ENCODE measurements at regions not wholly inside any gene's neighbourhood (a gene's known extent, or its start where the extent isn't known, plus 50 kb on each side); places are given as distances from the start of the nearest gene placed in this dataset.

DNA sequence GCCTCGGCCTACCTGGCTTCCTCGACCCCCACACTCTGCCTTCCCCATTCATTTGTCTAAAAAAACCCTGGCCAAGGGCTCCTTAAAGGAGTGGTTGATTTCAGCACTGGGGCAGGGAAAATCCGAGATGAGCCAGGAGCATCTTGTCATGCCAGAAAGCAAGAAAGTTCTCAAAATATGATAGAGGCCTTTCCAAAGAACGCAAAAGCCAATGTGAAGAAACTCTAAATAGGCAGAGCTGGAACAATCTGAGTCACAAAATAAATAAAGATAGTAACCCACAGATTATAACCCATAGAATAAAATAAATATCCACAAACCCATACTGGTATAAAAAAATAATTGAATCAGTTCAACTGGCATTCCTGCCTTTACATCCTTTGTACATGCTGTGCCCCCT, 192.3 kb upstream of the SALL1 start:
- no peak overlapping the region for H3K4me3 Mint-ChIP-seq
- H3K4me1 Mint-ChIP-seq, result no peaks in the 10 kb centered on the region
- no peaks in the 10 kb centered on the region for H3K27me3 Mint-ChIP-seq
- DNase-seq (no peak), ATAC-seq (replicated peaks in 1 of 4) (no peak)
- peaks cover 0 to 5% of the 10 kb centered on the region in 2 experiments for H3K27me3 ChIP-seq (replicated peaks in 1 of 2; ENCODE audit: control insufficient read depth in 2 of 2, extremely low read depth in 1 of 2, insufficient read depth in 2 of 2, low read length in 1 of 2)
- no peaks in the 10 kb centered on the region for H3K36me3 Mint-ChIP-seq
- peaks cover 0 to 11% (median 8%) of the 10 kb centered on the region in 3 donors for H3K9me3 Mint-ChIP-seq
- H3K27ac Mint-ChIP-seq, result no peak overlapping the region
- H3K9me3 ChIP-seq, result no peaks in the 10 kb centered on the region
- ChIA-PET POLR2A (no interaction called here), CTCF (no interaction called here)
- WGBS (ENCODE audit: insufficient coverage), result 50% methylated on average over 2 of the region's 4 CpGs
- no peaks in the 10 kb centered on the region for H3K36me3 ChIP-seq (ENCODE audit: control insufficient read depth in 2 of 2, extremely low read depth in 1 of 2, insufficient read depth in 1 of 2, low read length in 1 of 2)
- no peak overlapping the region for H3K4me3 ChIP-seq (ENCODE audit: control insufficient read depth in 1 of 2, extremely low read depth in 1 of 2, low read length in 1 of 2)
- H3K4me1 ChIP-seq (ENCODE audit: control insufficient read depth in 1 of 2, extremely low read depth in 1 of 2, insufficient read depth in 2 of 2, low read length in 2 of 2), result no peaks in the 10 kb centered on the region
- no peak overlapping the region for H3K27ac ChIP-seq (ENCODE audit: low read length)

DNA sequence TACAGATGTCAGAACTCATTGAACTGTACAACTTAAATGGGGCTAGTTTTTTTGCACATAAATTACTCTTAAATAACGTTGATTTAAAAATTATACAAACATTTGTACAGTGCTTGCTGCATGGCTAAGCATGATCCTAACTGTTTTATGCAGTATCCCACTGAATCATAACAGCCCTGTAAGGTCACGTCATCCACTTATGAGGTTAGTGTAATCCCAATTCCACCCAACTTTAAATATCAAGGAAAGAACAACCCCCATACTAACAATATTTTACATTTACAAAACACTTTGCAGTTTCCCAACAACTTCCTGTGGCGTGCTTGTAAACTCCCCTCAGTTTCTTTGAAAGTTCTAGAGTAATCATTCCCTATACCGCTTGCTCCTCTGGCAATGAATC, 190.1 kb upstream of the SALL1 start:
- Mint-ChIP-seq H3K36me3 (no peaks in the 10 kb centered on the region), H3K4me1 (no peaks in the 10 kb centered on the region), H3K4me3 (no peak overlapping the region), H3K9me3 (peaks cover 6 to 17% (median 11%) of the 10 kb centered on the region in 3 donors), H3K27me3 (no peaks in the 10 kb centered on the region), H3K27ac (no peak overlapping the region)
- Histone ChIP-seq H3K4me1 (ENCODE audit: control insufficient read depth in 1 of 2, extremely low read depth in 1 of 2, insufficient read depth in 2 of 2, low read length in 2 of 2) (no peaks in the 10 kb centered on the region), H3K9me3 (no peaks in the 10 kb centered on the region), H3K27me3 (replicated peaks in 1 of 2; ENCODE audit: control insufficient read depth in 2 of 2, extremely low read depth in 1 of 2, insufficient read depth in 2 of 2, low read length in 1 of 2) (peaks cover 0 to 5% of the 10 kb centered on the region in 2 experiments), H3K27ac (ENCODE audit: low read length) (no peak overlapping the region), H3K36me3 (ENCODE audit: control insufficient read depth in 2 of 2, extremely low read depth in 1 of 2, insufficient read depth in 1 of 2, low read length in 1 of 2) (no peaks in the 10 kb centered on the region), H3K4me3 (ENCODE audit: control insufficient read depth in 1 of 2, extremely low read depth in 1 of 2, low read length in 1 of 2) (no peak overlapping the region)
- ATAC-seq (replicated peaks in 1 of 4) (no peak), DNase-seq (no peak)
- POLR2A ChIA-PET, result no interaction called here
- WGBS (ENCODE audit: insufficient coverage), result 90% methylated on average over 2 of the region's 4 CpGs
- CTCF ChIA-PET, result no interaction called here

DNA sequence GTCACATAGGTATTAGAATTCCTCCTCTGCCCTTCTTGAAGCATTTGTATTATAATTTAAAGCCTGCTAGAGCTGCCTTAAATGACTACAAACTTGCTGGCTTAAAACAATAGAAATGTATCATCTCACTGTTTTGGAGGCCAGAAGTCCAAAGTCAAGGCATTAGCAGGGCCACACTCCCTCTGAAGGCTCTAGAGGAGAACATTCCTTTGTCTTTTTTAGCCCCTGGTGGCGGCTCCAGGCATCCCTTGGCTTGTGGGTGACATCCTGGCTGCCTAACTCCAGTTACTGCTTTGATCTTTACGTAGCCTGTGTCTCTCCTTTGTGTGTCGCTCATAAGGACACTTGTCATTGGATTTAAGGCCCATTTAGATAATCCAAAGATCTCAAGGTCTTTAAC, 186.6 kb upstream of the SALL1 start:
- Mint-ChIP-seq H3K4me1 (no peaks in the 10 kb centered on the region), H3K36me3 (no peaks in the 10 kb centered on the region)
- 62% methylated on average over 3 of the region's 3 CpGs for WGBS (ENCODE audit: insufficient coverage)

DNA sequence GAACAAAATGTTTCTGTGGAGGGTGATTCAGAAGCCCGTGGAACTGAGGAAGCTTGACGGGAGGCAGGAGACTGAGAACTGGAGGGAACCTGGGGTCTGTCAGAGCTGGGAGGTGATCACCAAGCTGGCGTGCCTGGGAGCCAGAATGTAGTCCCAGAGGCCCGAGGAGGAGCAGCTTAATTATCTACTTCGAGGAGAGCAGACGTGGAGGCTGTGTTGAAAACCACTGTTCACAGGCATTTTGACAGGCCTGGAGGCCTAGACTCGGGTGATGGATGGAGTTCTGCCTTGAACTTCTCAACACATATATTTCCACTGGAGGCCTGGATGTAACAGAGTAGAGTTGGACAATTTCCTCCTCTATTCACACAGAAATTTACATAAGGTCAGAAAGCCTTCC, 177.7 kb upstream of the SALL1 start:
- ATAC-seq (replicated peaks in 1 of 4) (no peak), DNase-seq (no peak)
- Mint-ChIP-seq H3K4me1 (no peaks in the 10 kb centered on the region), H3K27ac (no peak overlapping the region), H3K27me3 (no peaks in the 10 kb centered on the region), H3K36me3 (no peaks in the 10 kb centered on the region), H3K9me3 (peaks cover 9 to 12% (median 11%) of the 10 kb centered on the region in 3 donors), H3K4me3 (no peak overlapping the region)
- no peaks in the 10 kb centered on the region for H3K9me3 ChIP-seq
- ChIA-PET POLR2A (no interaction called here), CTCF (no interaction called here)
- H3K27ac ChIP-seq (ENCODE audit: low read length), result no peak overlapping the region
- H3K27me3 ChIP-seq (replicated peaks in 1 of 2; ENCODE audit: control insufficient read depth in 2 of 2, extremely low read depth in 1 of 2, insufficient read depth in 2 of 2, low read length in 1 of 2), result no peaks in the 10 kb centered on the region
- H3K4me3 ChIP-seq (ENCODE audit: control insufficient read depth in 1 of 2, extremely low read depth in 1 of 2, low read length in 1 of 2), result no peak overlapping the region
- 61% methylated on average over 4 of the region's 7 CpGs for WGBS (ENCODE audit: insufficient coverage)
- H3K4me1 ChIP-seq (ENCODE audit: control insufficient read depth in 1 of 2, extremely low read depth in 1 of 2, insufficient read depth in 2 of 2, low read length in 2 of 2), result no peaks in the 10 kb centered on the region
- no peaks in the 10 kb centered on the region for H3K36me3 ChIP-seq (ENCODE audit: control insufficient read depth in 2 of 2, extremely low read depth in 1 of 2, insufficient read depth in 1 of 2, low read length in 1 of 2)

More for the DNA sequence above, 186.6 kb upstream of the SALL1 start:
- no peak overlapping the region for H3K4me3 ChIP-seq (ENCODE audit: control insufficient read depth in 1 of 2, extremely low read depth in 1 of 2, low read length in 1 of 2)
- CTCF ChIA-PET, result no interaction called here
- H3K27me3 ChIP-seq (replicated peaks in 1 of 2; ENCODE audit: control insufficient read depth in 2 of 2, extremely low read depth in 1 of 2, insufficient read depth in 2 of 2, low read length in 1 of 2), result no peaks in the 10 kb centered on the region
- no peak overlapping the region for H3K27ac ChIP-seq (ENCODE audit: low read length)
- no peaks in the 10 kb centered on the region for H3K36me3 ChIP-seq (ENCODE audit: control insufficient read depth in 2 of 2, extremely low read depth in 1 of 2, insufficient read depth in 1 of 2, low read length in 1 of 2)
- no peak overlapping the region for H3K4me3 Mint-ChIP-seq
- no peak overlapping the region for H3K27ac Mint-ChIP-seq
- POLR2A ChIA-PET, result no interaction called here
- H3K9me3 ChIP-seq, result no peaks in the 10 kb centered on the region
- H3K27me3 Mint-ChIP-seq, result no peaks in the 10 kb centered on the region
- no peaks in the 10 kb centered on the region for H3K4me1 ChIP-seq (ENCODE audit: control insufficient read depth in 1 of 2, extremely low read depth in 1 of 2, insufficient read depth in 2 of 2, low read length in 2 of 2)
- no peak for DNase-seq
- peaks cover 6 to 10% (median 6%) of the 10 kb centered on the region in 3 donors for H3K9me3 Mint-ChIP-seq
- ATAC-seq (replicated peaks in 1 of 4), result no peak

DNA sequence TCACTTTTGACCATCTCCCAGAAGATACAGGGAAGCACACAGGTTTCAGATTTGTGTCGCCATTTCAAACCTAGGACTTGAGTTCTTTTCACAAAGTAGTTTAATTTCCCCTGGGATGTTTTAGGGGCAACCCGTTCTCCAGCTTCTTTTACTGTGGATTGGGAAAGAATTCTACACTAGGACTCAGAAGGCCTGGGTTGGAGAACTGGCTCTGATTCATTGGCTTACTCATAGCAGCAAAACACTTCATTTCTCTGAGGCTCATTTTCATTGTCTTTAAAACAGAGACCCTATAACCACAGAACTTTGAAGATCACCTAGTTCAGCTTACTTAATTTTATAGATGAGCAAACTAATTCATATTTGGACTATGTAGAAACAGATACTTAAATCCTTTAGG, 175.9 kb upstream of the SALL1 start:
- Mint-ChIP-seq H3K27ac (no peak overlapping the region), H3K9me3 (peaks cover 5 to 12% (median 6%) of the 10 kb centered on the region in 3 donors), H3K36me3 (no peaks in the 10 kb centered on the region), H3K27me3 (no peaks in the 10 kb centered on the region), H3K4me3 (no peak overlapping the region), H3K4me1 (no peaks in the 10 kb centered on the region)
- no peak overlapping the region for H3K4me3 ChIP-seq (ENCODE audit: control insufficient read depth in 1 of 2, extremely low read depth in 1 of 2, low read length in 1 of 2)
- no peaks in the 10 kb centered on the region for H3K9me3 ChIP-seq
- ATAC-seq (replicated peaks in 1 of 4) (no peak), DNase-seq (no peak)
- no peaks in the 10 kb centered on the region for H3K27me3 ChIP-seq (replicated peaks in 1 of 2; ENCODE audit: control insufficient read depth in 2 of 2, extremely low read depth in 1 of 2, insufficient read depth in 2 of 2, low read length in 1 of 2)
- no peak overlapping the region for H3K27ac ChIP-seq (ENCODE audit: low read length)
- CTCF ChIA-PET, result no interaction called here
- WGBS (ENCODE audit: insufficient coverage), result no CpG with 5 or more reads among the region's 2 CpGs
- H3K36me3 ChIP-seq (ENCODE audit: control insufficient read depth in 2 of 2, extremely low read depth in 1 of 2, insufficient read depth in 1 of 2, low read length in 1 of 2), result no peaks in the 10 kb centered on the region
- POLR2A ChIA-PET, result no interaction called here
- no peaks in the 10 kb centered on the region for H3K4me1 ChIP-seq (ENCODE audit: control insufficient read depth in 1 of 2, extremely low read depth in 1 of 2, insufficient read depth in 2 of 2, low read length in 2 of 2)

DNA sequence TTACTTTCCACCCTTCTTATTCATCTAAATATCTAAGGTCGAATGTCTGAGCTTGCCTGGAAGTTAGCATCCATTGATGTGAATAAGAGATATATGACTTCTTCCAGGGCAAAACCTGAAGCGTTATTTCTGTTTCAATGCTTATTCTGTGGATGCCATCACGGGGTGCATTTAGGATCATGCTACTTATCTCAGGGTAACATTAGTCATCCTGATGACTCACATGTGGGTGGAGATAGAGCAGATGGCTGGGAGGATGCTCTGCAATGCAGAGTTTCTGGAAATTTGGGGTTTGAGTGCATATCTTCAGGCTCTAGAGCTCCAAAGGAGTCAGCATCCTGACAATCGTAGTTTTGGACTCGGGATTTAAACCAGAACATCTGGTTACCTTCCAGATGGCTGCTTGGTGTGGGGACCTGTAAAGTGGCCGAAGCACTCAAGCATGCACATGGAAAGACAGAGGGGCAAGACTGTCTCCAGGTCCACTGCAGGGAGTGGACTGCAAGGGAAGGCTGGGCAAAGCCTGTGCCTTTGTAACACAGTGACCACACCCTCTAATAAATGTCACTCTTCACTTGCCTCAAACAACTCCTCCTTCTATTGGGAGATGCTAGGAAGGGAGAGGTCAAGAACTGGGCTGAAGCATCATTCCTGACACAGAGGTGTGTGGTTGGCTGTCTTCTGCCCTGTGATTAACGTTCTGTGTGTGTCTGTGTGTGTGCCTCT, 175.2 kb upstream of the SALL1 start:
- no peak overlapping the region for H3K27ac Mint-ChIP-seq
- no peak overlapping the region for H3K27ac ChIP-seq (ENCODE audit: low read length)
- H3K27me3 Mint-ChIP-seq, result no peaks in the 10 kb centered on the region
- H3K4me1 Mint-ChIP-seq, result no peaks in the 10 kb centered on the region
- ATAC-seq (replicated peaks in 1 of 4), result no peak
- H3K4me1 ChIP-seq (ENCODE audit: control insufficient read depth in 1 of 2, extremely low read depth in 1 of 2, insufficient read depth in 2 of 2, low read length in 2 of 2), result no peaks in the 10 kb centered on the region
- no peaks in the 10 kb centered on the region for H3K27me3 ChIP-seq (replicated peaks in 1 of 2; ENCODE audit: control insufficient read depth in 2 of 2, extremely low read depth in 1 of 2, insufficient read depth in 2 of 2, low read length in 1 of 2)
- no peaks in the 10 kb centered on the region for H3K36me3 ChIP-seq (ENCODE audit: control insufficient read depth in 2 of 2, extremely low read depth in 1 of 2, insufficient read depth in 1 of 2, low read length in 1 of 2)
- DNase-seq, result no peak
- ChIA-PET POLR2A (no interaction called here), CTCF (no interaction called here)
- 72% methylated on average over 5 of the region's 7 CpGs for WGBS (ENCODE audit: insufficient coverage)
- H3K4me3 Mint-ChIP-seq, result no peak overlapping the region
- H3K9me3 Mint-ChIP-seq, result peaks cover 4 to 8% (median 5%) of the 10 kb centered on the region in 3 donors
- no peaks in the 10 kb centered on the region for H3K9me3 ChIP-seq
- H3K4me3 ChIP-seq (ENCODE audit: control insufficient read depth in 1 of 2, extremely low read depth in 1 of 2, low read length in 1 of 2), result no peak overlapping the region
- no peaks in the 10 kb centered on the region for H3K36me3 Mint-ChIP-seq

DNA sequence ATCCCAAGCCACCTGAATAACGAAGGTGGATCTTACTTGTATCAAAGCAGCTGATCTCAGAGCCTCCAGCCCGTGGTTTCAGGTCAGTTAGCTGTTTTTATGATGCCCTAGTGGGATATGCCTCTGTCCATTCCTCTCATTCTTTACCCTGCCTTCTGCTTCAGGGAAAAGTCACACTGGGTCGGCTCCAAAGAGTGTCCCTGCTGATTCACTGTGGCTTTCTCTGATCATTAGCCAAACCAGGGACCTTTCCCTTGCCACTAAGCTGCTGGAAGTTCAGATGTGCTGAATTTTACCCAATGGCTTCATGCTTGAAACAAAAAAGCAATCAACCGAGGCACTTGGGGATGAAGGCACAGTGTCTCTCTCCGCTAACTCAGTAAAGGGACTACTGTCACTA, 170.2 kb upstream of the SALL1 start:
- ChIA-PET POLR2A (no interaction called here), CTCF (no interaction called here)
- Histone ChIP-seq H3K27me3 (replicated peaks in 1 of 2; ENCODE audit: control insufficient read depth in 2 of 2, extremely low read depth in 1 of 2, insufficient read depth in 2 of 2, low read length in 1 of 2) (no peaks in the 10 kb centered on the region), H3K4me1 (ENCODE audit: control insufficient read depth in 1 of 2, extremely low read depth in 1 of 2, insufficient read depth in 2 of 2, low read length in 2 of 2) (no peaks in the 10 kb centered on the region), H3K9me3 (no peaks in the 10 kb centered on the region), H3K36me3 (ENCODE audit: control insufficient read depth in 2 of 2, extremely low read depth in 1 of 2, insufficient read depth in 1 of 2, low read length in 1 of 2) (no peaks in the 10 kb centered on the region), H3K4me3 (ENCODE audit: control insufficient read depth in 1 of 2, extremely low read depth in 1 of 2, low read length in 1 of 2) (no peak overlapping the region), H3K27ac (ENCODE audit: low read length) (no peak overlapping the region)
- WGBS (ENCODE audit: insufficient coverage), result 65% methylated on average over 4 of the region's 5 CpGs
- no peaks in the 10 kb centered on the region for H3K27me3 Mint-ChIP-seq
- DNase-seq, result no peak
- no peak for ATAC-seq (replicated peaks in 1 of 4)
- no peaks in the 10 kb centered on the region for H3K4me1 Mint-ChIP-seq
- H3K36me3 Mint-ChIP-seq, result no peaks in the 10 kb centered on the region
- H3K9me3 Mint-ChIP-seq, result peaks cover 0 to 9% (median 5%) of the 10 kb centered on the region in 3 donors
- no peak overlapping the region for H3K27ac Mint-ChIP-seq
- H3K4me3 Mint-ChIP-seq, result no peak overlapping the region
